ENCODE measurements at regions not wholly inside any gene's neighbourhood (a gene's known extent, or its start where the extent isn't known, plus 50 kb on each side); places are given as distances from the start of the nearest gene placed in this dataset.

DNA sequence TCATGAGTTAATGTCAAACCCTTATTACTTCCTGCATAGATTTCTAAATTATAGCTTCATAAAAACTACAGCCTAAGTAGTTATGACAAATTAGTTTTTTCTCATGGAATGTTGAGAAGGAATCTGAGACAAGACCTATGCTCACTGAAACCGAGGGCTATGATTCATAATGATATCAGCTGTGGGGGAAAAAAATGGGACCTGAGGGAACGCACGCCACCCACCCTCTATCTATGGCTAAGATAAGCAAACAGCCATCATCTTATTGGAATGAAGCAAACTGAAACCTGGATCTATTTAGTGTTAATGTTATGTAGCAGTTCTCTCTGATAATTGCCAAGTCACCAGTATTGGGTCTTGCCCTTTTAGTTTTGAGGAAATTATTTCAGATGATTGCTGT lies 906.9 kb upstream of the RAG2 start:
- intact Hi-C loops (cut with DNase I), result no loop called here
- Histone ChIP-seq H3K27me3 (no peaks in the 10 kb centered on the region), H3K9me3 (no peaks in the 10 kb centered on the region), H3K36me3 (no peaks in the 10 kb centered on the region), H3K4me1 (no peaks in the 10 kb centered on the region), H3K4me3 (replicated peaks in 1 of 3) (no peak overlapping the region), H3K27ac (no peak overlapping the region)
- TF ChIP-seq, protein P1, sequence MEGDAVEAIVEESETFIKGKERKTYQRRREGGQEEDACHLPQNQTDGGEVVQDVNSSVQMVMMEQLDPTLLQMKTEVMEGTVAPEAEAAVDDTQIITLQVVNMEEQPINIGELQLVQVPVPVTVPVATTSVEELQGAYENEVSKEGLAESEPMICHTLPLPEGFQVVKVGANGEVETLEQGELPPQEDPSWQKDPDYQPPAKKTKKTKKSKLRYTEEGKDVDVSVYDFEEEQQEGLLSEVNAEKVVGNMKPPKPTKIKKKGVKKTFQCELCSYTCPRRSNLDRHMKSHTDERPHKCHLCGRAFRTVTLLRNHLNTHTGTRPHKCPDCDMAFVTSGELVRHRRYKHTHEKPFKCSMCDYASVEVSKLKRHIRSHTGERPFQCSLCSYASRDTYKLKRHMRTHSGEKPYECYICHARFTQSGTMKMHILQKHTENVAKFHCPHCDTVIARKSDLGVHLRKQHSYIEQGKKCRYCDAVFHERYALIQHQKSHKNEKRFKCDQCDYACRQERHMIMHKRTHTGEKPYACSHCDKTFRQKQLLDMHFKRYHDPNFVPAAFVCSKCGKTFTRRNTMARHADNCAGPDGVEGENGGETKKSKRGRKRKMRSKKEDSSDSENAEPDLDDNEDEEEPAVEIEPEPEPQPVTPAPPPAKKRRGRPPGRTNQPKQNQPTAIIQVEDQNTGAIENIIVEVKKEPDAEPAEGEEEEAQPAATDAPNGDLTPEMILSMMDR (IDR thresholded peaks at IDR 0.05), result no peak
- TF ChIP-seq POLR2A (IDR thresholded peaks at IDR 0.05), result no peak
- WGBS, 2 donors, result 72 to 76% methylated on average over 3 of the region's 3 CpGs
- DNase-seq, result no peak

DNA sequence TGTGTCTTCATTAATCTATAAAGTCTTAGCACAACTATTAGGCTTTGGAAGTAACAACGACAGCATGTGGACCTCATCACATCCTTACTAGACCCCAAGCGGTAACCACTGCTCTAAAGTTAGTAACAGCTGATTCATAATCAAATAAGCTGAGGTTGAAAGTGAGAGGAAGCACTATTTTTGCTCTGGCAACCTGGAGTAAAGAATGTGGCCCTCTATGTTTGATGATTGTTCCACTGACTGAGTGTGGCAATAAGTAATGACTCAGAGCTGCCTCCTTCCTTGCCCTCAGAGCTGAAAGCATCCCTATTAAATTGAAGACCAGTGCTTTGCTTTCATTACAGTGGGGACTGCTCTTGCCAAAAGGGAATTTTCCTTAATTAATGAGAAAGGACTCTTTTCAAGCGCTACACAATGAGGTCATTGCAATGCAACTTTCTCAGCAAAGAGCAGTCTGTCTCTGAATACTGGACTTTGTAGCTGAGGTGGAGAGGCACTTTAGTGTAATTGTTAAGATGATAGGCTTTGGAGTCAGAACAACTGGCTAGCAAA lies 906.1 kb upstream of the RAG2 start:
- Histone ChIP-seq H3K36me3 (no peaks in the 10 kb centered on the region), H3K4me1 (no peaks in the 10 kb centered on the region), H3K4me3 (replicated peaks in 1 of 3) (no peak overlapping the region), H3K27me3 (no peaks in the 10 kb centered on the region), H3K9me3 (no peaks in the 10 kb centered on the region), H3K27ac (no peak overlapping the region)
- WGBS, 2 donors, result 54 to 68% methylated on average over 3 of the region's 3 CpGs
- DNase-seq, result no peak
- intact Hi-C loops (cut with DNase I), result no loop called here
- TF ChIP-seq, protein P1 (IDR thresholded peaks at IDR 0.05), result no peak
- TF ChIP-seq POLR2A (IDR thresholded peaks at IDR 0.05), result no peak

DNA sequence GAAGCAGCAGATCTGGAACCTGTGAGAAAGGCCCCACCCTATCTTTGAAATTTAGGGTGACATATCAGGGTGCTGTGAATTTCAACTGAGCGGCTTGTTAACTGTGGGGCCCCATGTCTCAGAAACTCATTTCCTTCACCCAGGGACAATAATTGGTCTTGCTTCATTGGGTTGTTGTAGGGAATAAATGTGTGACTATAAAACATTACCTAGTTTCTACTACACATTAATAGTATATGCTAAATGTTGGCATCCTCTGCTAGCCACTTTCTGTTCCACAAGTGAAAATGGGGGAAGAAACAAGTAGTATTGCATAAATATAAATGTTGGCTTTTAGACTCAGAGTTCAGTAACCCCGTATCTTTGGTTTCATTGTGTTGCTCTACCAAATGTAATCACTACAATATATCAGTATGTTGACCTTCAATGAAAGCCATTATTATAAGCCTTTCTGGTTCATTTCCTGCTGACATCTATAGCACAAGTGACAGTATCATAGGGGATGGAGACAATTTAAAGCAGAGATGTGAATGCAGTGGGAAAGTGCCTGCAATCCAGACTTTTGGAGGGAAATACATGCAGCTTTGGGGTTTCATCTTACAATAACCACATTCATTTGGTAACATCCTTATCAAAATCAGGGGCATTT lies 905.5 kb upstream of the RAG2 start:
- intact Hi-C loops (cut with DNase I), result no loop called here
- DNase-seq, result no peak
- H3K9me3 ChIP-seq, result no peaks in the 10 kb centered on the region
- H3K4me1 ChIP-seq, result no peaks in the 10 kb centered on the region
- no peak overlapping the region for H3K27ac ChIP-seq
- H3K36me3 ChIP-seq, result no peaks in the 10 kb centered on the region
- TF ChIP-seq, protein P1 (IDR thresholded peaks at IDR 0.05), result no peak
- H3K4me3 ChIP-seq (replicated peaks in 1 of 3), result no peak overlapping the region
- no peaks in the 10 kb centered on the region for H3K27me3 ChIP-seq
- WGBS, 2 donors, result 86 to 88% methylated on average over 2 of the region's 2 CpGs

DNA sequence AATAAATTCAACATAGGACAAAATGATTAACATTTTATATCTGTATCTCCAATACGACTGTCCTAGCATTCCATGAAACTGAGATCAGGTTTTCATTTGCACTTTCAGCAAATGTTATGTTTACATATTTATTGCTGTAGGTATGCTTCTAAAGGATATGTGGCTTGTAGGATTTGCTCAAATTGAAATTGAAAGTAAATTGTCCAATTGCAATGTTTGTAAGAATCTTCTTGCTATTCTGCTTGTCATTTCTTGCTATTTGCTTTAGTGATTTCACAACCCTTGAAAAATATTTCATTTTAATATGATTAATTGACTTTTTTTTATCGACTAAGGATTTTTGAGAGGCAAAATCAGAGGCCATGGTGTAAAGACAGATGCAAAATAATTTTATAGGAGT lies 904.2 kb upstream of the RAG2 start:
- WGBS, 2 donors, result 88 to 90% methylated on average over 2 of the region's 2 CpGs
- intact Hi-C loops (cut with DNase I), result no loop called here
- Histone ChIP-seq H3K9me3 (no peaks in the 10 kb centered on the region), H3K4me1 (no peaks in the 10 kb centered on the region), H3K36me3 (no peaks in the 10 kb centered on the region), H3K27ac (no peak overlapping the region), H3K27me3 (no peaks in the 10 kb centered on the region), H3K4me3 (replicated peaks in 1 of 3) (no peak overlapping the region)
- no peak for DNase-seq
- TF ChIP-seq POLR2A (IDR thresholded peaks at IDR 0.05), result no peak
- TF ChIP-seq, protein P1 (IDR thresholded peaks at IDR 0.05), result no peak

DNA sequence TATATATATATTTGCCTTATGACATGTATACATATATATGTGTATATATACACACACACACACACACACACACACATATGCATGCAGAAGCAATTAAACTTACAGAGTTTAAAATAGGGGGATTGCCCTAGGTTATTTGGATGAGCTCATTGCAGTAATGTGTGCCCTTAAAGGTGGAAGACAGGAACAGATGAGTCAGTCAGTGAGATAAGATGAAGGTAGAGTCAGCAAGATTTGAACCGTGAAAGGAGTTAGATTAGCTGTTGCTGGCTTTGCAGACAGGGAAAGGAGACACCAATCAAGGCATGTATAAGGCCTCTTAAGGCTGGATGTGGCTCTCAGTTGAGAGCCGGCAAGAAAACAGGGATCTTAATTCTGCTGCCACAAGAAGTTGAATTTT lies 902.4 kb upstream of the RAG2 start:
- H3K27me3 ChIP-seq, result no peaks in the 10 kb centered on the region
- no peaks in the 10 kb centered on the region for H3K4me1 ChIP-seq
- TF ChIP-seq POLR2A (IDR thresholded peaks at IDR 0.05), result no peak
- TF ChIP-seq, protein P1 (IDR thresholded peaks at IDR 0.05), result no peak
- no peaks in the 10 kb centered on the region for H3K36me3 ChIP-seq
- no peak for DNase-seq
- intact Hi-C loops (cut with DNase I), result no loop called here
- WGBS, 2 donors, result 25 to 52% methylated on average over 2 of the region's 2 CpGs
- H3K27ac ChIP-seq, result no peak overlapping the region
- no peaks in the 10 kb centered on the region for H3K9me3 ChIP-seq
- no peak overlapping the region for H3K4me3 ChIP-seq (replicated peaks in 1 of 3)
